Left ventricle myocardium inferior (tissue), 1 donor: ENCODE measurements at regions not wholly inside any gene's neighbourhood (a gene's known extent, or its start where the extent isn't known, plus 50 kb on each side); places are given as distances from the start of the nearest gene placed in this dataset.
A peak's percentile ranks its signal among the peaks of the same experiment; 100 is the strongest.

Experiments
- DNase-seq: peaks from one replicate; pipeline ENCODE4 v3.0.0-alpha.2; 2020
- H3K27ac ChIP-seq: fragments of 200-600 bp; replicated peaks from 2 replicates; pipeline ENCODE4 v1.8.0; 2021
- H3K27me3 ChIP-seq: fragments of 200-600 bp; 2 replicates; pipeline ENCODE4 v1.8.0; 2021; ENCODE audit warnings: low read depth
- H3K36me3 ChIP-seq: fragments of 200-600 bp; 2 replicates; pipeline ENCODE4 v1.8.0; 2021
- H3K4me1 ChIP-seq: fragments of 200-600 bp; 2 replicates; pipeline ENCODE4 v1.8.0; 2021
- H3K4me3 ChIP-seq: fragments of 200-600 bp; 2 replicates; pipeline ENCODE4 v1.8.0; 2021; ENCODE audit warnings: mild to moderate bottlenecking, moderate library complexity
- H3K9me3 ChIP-seq: fragments of 200-600 bp; replicated peaks from 2 replicates; pipeline ENCODE4 v1.8.0; 2021
- intact Hi-C: fragments of 100-400 bp; cut with micrococcal nuclease; formaldehyde crosslinking; loops from one replicate; pipeline ENCODE4 v1.11.0; 2022
- TF ChIP-seq, protein P1 (sequence below): fragments of 200-600 bp; IDR thresholded peaks from 2 replicates; pipeline ENCODE4 v1.8.0; 2021; ENCODE audit warnings: antibody characterized with exemption, mild to moderate bottlenecking, borderline replicate concordance
- donor health status: DM: no; HTN: yes; CAD: no; lungs with severe emphysema.

DNA sequence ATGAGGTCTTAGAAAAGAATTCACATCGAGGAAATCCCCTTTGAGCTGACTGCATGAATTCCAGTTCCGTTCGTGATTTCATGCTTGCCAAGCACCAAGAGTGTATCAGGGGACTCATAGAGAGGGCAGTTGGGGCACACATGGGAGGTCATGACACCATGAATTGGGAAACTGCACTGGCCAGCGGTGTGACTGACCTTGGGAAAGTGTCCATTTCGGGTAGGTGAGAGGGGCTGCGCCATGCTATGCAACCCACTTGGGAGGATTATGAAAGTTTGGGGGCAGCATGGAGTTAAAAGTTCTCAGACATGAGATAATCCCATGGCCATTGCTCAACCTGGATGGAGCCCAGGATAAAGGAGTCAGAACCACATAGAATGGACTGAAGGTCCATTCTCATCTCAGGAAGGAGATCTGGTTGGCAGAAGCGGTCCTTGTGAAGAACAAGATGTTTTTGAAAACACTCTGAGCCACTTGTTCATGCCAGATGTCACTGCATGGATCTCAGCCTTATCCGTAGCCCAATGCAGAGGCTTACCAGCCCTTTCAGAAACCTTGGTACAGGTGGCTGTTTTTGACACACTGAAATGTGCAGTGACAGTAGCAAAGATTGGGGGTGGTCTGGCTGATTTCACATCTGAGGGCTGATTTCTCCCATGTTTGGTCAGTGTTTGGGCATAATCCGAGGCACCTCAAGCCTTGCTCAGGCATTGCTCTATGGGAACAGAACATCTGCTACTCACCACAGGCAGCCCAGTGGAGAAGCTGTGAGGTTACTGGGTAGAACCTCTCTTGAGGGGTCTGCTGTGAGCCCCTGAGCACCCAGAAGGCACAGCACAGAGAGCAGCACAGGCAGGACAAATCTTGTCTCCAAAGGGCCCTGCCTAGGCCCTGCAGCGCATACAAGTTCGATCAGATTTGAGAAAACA lies 252.3 kb downstream of the CXCL12 start:
- Histone ChIP-seq H3K27ac (peak overlapping the region; percentile 58), H3K9me3 (no peaks in the 10 kb centered on the region), H3K27me3 (no peaks in the 10 kb centered on the region), H3K36me3 (no peaks in the 10 kb centered on the region), H3K4me1 (no peaks in the 10 kb centered on the region), H3K4me3 (no peak overlapping the region)
- intact Hi-C loops = no loop called here
- DNase-seq = peak; percentile 31
- TF ChIP-seq, protein P1, sequence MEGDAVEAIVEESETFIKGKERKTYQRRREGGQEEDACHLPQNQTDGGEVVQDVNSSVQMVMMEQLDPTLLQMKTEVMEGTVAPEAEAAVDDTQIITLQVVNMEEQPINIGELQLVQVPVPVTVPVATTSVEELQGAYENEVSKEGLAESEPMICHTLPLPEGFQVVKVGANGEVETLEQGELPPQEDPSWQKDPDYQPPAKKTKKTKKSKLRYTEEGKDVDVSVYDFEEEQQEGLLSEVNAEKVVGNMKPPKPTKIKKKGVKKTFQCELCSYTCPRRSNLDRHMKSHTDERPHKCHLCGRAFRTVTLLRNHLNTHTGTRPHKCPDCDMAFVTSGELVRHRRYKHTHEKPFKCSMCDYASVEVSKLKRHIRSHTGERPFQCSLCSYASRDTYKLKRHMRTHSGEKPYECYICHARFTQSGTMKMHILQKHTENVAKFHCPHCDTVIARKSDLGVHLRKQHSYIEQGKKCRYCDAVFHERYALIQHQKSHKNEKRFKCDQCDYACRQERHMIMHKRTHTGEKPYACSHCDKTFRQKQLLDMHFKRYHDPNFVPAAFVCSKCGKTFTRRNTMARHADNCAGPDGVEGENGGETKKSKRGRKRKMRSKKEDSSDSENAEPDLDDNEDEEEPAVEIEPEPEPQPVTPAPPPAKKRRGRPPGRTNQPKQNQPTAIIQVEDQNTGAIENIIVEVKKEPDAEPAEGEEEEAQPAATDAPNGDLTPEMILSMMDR = no peak

DNA sequence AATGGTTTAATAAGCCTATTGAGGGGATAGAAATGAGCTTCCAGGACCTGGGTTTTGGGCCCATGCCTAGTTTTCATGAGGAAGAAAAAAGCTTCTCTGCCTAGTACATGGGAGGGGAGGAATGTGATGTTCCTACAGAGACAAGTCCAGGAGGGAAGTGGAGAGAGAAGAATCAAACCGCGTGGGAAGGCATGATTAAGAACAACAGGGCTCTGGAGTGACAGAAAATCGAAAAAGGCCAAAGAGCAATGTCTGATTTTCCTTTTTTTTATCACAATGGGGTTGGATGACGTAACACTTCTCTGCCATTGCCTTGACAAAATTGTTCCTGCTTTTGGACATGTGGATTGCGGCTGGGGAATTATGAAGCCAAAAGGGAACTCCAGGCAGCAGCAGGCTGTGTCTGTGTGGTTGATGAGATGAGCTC lies 258.6 kb downstream of the CXCL12 start:
- intact Hi-C loops = no loop called here

DNA sequence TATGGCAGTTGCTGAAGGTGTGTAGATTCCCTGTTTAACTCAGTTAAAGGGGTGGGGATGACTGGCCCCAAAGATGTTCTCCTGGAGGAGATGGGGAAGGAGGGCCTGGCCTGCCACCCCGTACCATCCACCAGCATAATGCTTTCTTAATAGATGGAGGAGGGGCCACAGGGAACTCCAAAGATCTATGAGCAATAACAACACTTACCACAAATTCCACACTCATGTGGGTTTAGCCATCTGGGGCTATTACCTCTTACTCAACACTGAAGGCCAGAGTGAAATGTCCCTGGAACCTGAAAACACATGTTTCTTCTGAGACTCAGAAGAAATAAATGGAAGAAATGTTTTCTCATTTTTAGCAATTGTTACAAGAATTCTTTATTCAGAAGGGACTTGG lies 259.0 kb downstream of the CXCL12 start:
- no peak overlapping the region for H3K4me3 ChIP-seq
- intact Hi-C loops = no loop called here
- H3K9me3 ChIP-seq = peaks cover 9% of the 10 kb centered on the region
- no peaks in the 10 kb centered on the region for H3K36me3 ChIP-seq
- no peaks in the 10 kb centered on the region for H3K4me1 ChIP-seq
- no peaks in the 10 kb centered on the region for H3K27me3 ChIP-seq
- TF ChIP-seq, protein P1 = no peak
- no peak overlapping the region for H3K27ac ChIP-seq
- DNase-seq = no peak

More for the DNA sequence above, 258.6 kb downstream of the CXCL12 start:
- TF ChIP-seq, protein P1 = no peak
- no peak overlapping the region for H3K27ac ChIP-seq
- no peaks in the 10 kb centered on the region for H3K36me3 ChIP-seq
- peaks cover 9% of the 10 kb centered on the region for H3K9me3 ChIP-seq
- no peaks in the 10 kb centered on the region for H3K4me1 ChIP-seq
- no peaks in the 10 kb centered on the region for H3K27me3 ChIP-seq
- H3K4me3 ChIP-seq = no peak overlapping the region
- no peak for DNase-seq

DNA sequence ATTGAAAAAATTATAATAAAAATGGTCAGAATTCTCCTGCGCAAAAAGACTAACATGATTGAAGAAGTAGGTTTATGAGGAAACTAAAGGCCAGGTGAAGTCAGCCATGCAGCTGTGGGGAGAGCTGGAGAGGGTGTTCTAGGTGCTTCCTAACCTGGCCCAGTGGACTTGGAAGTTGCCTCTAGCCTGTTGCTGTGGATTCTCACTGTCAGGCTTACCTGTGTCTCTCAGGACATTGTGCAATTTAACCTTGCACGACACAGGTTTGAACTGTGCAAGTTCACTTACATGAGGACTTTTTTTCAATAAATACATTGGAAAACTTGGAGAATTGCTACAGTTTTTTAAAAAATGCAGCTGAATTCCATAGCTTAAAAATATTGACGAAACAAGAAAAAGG lies 266.4 kb downstream of the CXCL12 start:
- Histone ChIP-seq H3K9me3 (no peaks in the 10 kb centered on the region), H3K36me3 (no peaks in the 10 kb centered on the region), H3K4me1 (no peaks in the 10 kb centered on the region), H3K27ac (no peak overlapping the region), H3K27me3 (no peaks in the 10 kb centered on the region), H3K4me3 (no peak overlapping the region)
- intact Hi-C loops = no loop called here
- TF ChIP-seq, protein P1 = no peak
- no peak for DNase-seq

DNA sequence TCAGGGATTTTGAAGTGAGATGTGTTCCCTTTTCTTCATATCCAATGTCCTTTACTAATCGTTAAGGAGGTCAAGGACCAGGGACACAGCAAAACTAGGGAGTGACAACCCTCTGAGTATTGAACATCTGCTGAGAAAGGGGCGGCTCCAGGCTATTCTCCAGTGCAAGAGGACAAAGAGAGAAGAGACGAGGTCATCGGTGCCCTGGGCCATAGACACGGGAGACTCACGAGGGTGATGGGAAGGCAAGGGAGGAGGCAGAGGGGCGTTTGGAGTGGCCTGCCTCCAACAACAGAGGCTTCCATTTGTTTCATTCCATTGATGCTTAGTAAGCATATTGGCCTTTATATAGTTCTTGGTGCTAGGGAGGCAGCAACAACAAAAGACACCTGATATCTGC lies 268.4 kb downstream of the CXCL12 start:
- H3K9me3 ChIP-seq = peaks cover 2% of the 10 kb centered on the region
- peaks cover 13% of the 10 kb centered on the region for H3K4me1 ChIP-seq
- TF ChIP-seq, protein P1 = no peak

More for the DNA sequence above, 268.4 kb downstream of the CXCL12 start:
- no peaks in the 10 kb centered on the region for H3K27me3 ChIP-seq
- H3K4me3 ChIP-seq = no peak overlapping the region
- DNase-seq = no peak
- intact Hi-C loops = no loop called here
- no peak overlapping the region for H3K27ac ChIP-seq
- H3K36me3 ChIP-seq = no peaks in the 10 kb centered on the region
